GM23338 (cell line): ENCODE measurements at regions not wholly inside any gene's neighbourhood (a gene's known extent, or its start where the extent isn't known, plus 50 kb on each side); places are given as distances from the start of the nearest gene placed in this dataset.

Experiments
- ATAC-seq: fragments of 200-7000 bp; cut with Tn5 transposase; 3 replicates; pipeline ENCODE4 v1.9.1; 2020
- DNase-seq: peaks from one replicate; pipeline ENCODE4 v3.0.0-alpha.2; 2015; ENCODE audit warnings: low spot score
- H2AFZ ChIP-seq: fragments of 200-600 bp; sonication (generic); 2 replicates; pipeline ENCODE4 v1.8.0; 2016; ENCODE audit warnings: antibody characterized with exemption, mild to moderate bottlenecking, moderate library complexity
- H3F3A ChIP-seq: fragments of 200-600 bp; sonication (generic); replicated peaks from 2 replicates; pipeline ENCODE4 v1.8.0; 2017; ENCODE audit warnings: antibody characterized with exemption, mixed run types, low read depth
- H3K27ac ChIP-seq: fragments of 200-600 bp; sonication (generic); 2 replicates; pipeline ENCODE4 v1.6.1; 2016; ENCODE audit warnings: low read depth
- H3K27me3 ChIP-seq: fragments of 200-600 bp; sonication (generic); 2 replicates; pipeline ENCODE4 v1.8.0; 2016; ENCODE audit warnings: mild to moderate bottlenecking, mixed run types, moderate library complexity; ENCODE audit not compliant: insufficient read depth
- H3K36me3 ChIP-seq: fragments of 200-600 bp; sonication (generic); 2 replicates; pipeline ENCODE4 v1.8.0; 2016; ENCODE audit warnings: mild to moderate bottlenecking; ENCODE audit not compliant: insufficient read depth
- H3K4me1 ChIP-seq: fragments of 200-600 bp; sonication (generic); 2 replicates; pipeline ENCODE4 v1.8.0; 2016; ENCODE audit warnings: mild to moderate bottlenecking, moderate library complexity; ENCODE audit not compliant: insufficient read depth
- H3K4me2 ChIP-seq: fragments of 200-600 bp; sonication (generic); 2 replicates; pipeline ENCODE4 v1.7.1; 2017; ENCODE audit warnings: mixed run types
- H3K4me3 ChIP-seq: fragments of 200-600 bp; sonication (generic); 2 replicates; pipeline ENCODE4 v1.6.1; 2016; ENCODE audit warnings: mixed run types
- H3K79me2 ChIP-seq: fragments of 200-600 bp; sonication (generic); replicated peaks from 2 replicates; pipeline ENCODE4 v1.8.0; 2017; ENCODE audit warnings: mild to moderate bottlenecking; ENCODE audit not compliant: insufficient read depth
- H3K9me2 ChIP-seq: fragments of 200-600 bp; sonication (generic); 2 replicates; pipeline ENCODE4 v1.8.0; 2017; ENCODE audit not compliant: insufficient read depth
- H4K20me1 ChIP-seq: fragments of 200-600 bp; sonication (generic); replicated peaks from 2 replicates; pipeline ENCODE4 v1.8.0; 2017; ENCODE audit warnings: mild to moderate bottlenecking; ENCODE audit not compliant: insufficient read depth
- H3K27ac Mint-ChIP-seq: 2 replicates; pipeline ENCODE4 v1.8.0; 2020; ENCODE audit warnings: inconsistent platforms, mild to moderate bottlenecking, moderate library complexity, mixed read lengths
- H3K27me3 Mint-ChIP-seq: 3 replicates; pipeline ENCODE4 v1.8.0; 2022; ENCODE audit warnings: low read depth, mild to moderate bottlenecking, moderate library complexity, mixed read lengths, inconsistent platforms; ENCODE audit not compliant: insufficient read depth, poor library complexity
- H3K36me3 Mint-ChIP-seq: 3 replicates; pipeline ENCODE4 v1.8.0; 2021; ENCODE audit warnings: low read depth, mild to moderate bottlenecking, inconsistent platforms, moderate library complexity, mixed read lengths
- H3K4me1 Mint-ChIP-seq: 3 replicates; pipeline ENCODE4 v1.8.0; 2020; ENCODE audit warnings: mild to moderate bottlenecking, inconsistent platforms, mixed read lengths
- H3K4me3 Mint-ChIP-seq: 3 replicates; pipeline ENCODE4 v1.8.0; 2021; ENCODE audit warnings: moderate library complexity, mild to moderate bottlenecking, inconsistent platforms, mixed read lengths
- H3K9me3 Mint-ChIP-seq: 3 replicates; pipeline ENCODE4 v1.8.0; 2020; ENCODE audit warnings: moderate library complexity, mild to moderate bottlenecking, inconsistent platforms, mixed read lengths
- CTCF ChIP-seq, 2 experiments: fragments of 200-600 bp in 1 of 2; sonication (generic) in 1 of 2; conservative IDR thresholded peaks; 2 replicates each; pipeline versions ENCODE4 v1.5.1 to v1.6.1; 2016 to 2017; ENCODE audit warnings: antibody characterized with exemption in 2 of 2, low read depth in 2 of 2, mild to moderate bottlenecking in 2 of 2, moderate library complexity in 1 of 2
- EZH2phosphoT487 ChIP-seq: fragments of 200-600 bp; sonication (generic); IDR thresholded peaks from one replicate; pipeline ENCODE4 v1.8.1; 2018; ENCODE audit warnings: antibody characterized with exemption; ENCODE audit not compliant: unreplicated experiment
- JUNB ChIP-seq: IDR thresholded peaks from one replicate; pipeline ENCODE4 v1.6.1; 2016; ENCODE audit warnings: antibody characterized with exemption; ENCODE audit not compliant: unreplicated experiment
- POLR2AphosphoS5 ChIP-seq: IDR thresholded peaks from 2 replicates; pipeline ENCODE4 v1.6.1; 2016; ENCODE audit warnings: antibody characterized with exemption, low read depth
- REST ChIP-seq: IDR thresholded peaks from one replicate; pipeline ENCODE4 v1.6.1; 2018; ENCODE audit warnings: antibody characterized with exemption; ENCODE audit not compliant: unreplicated experiment
- ZNF331 ChIP-seq: fragments of 250-450 bp; sonication (Bioruptor Pico); IDR thresholded peaks from 2 replicates; pipeline ENCODE4 v1.5.0; 2020; ENCODE audit warnings: low read depth, mild to moderate bottlenecking, moderate library complexity
- TF ChIP-seq, protein P1 (sequence below): IDR thresholded peaks from 2 replicates; pipeline ENCODE4 v1.6.1; 2016; ENCODE audit warnings: antibody characterized with exemption

- H2AFZ ChIP-seq = no peak overlapping the region
- no peaks in the 10 kb centered on the region for H3K27me3 ChIP-seq
- no peak overlapping the region for H3K4me2 ChIP-seq
- no peaks in the 10 kb centered on the region for H3K4me1 ChIP-seq
- H3K9me3 Mint-ChIP-seq = no peaks in the 10 kb centered on the region; the same call in 1 of the 3 replicates
- no peak overlapping the region for H3K4me3 ChIP-seq
- H3F3A ChIP-seq = no peaks in the 10 kb centered on the region
- H3K27ac Mint-ChIP-seq = no peak overlapping the region
- H3K4me3 Mint-ChIP-seq = no peak overlapping the region
- TF ChIP-seq JUNB = no peak
- TF ChIP-seq REST = no peak
- H3K9me2 ChIP-seq = 0 out of 2 replicates have a peak, but pooled peaks cover 9% of the 10 kb centered on the region
- peaks cover 4% of the 10 kb centered on the region; the same call in 2 of the 3 replicates for H3K36me3 Mint-ChIP-seq
- no peaks in the 10 kb centered on the region for H4K20me1 ChIP-seq
- no peaks in the 10 kb centered on the region for H3K36me3 ChIP-seq
- no peak for DNase-seq
- H3K4me1 Mint-ChIP-seq = no peaks in the 10 kb centered on the region
- peaks cover 3% of the 10 kb centered on the region for H3K27me3 Mint-ChIP-seq
- H3K27ac ChIP-seq = no peak overlapping the region
- no peaks in the 10 kb centered on the region for H3K79me2 ChIP-seq
- ATAC-seq = no peak
These were observed 203.8 kb upstream of the PIK3R1 start for GRCh38 chr5:68011801-68012200.

- Histone ChIP-seq H3K27ac (no peak overlapping the region), H3K4me2 (no peak overlapping the region), H4K20me1 (no peaks in the 10 kb centered on the region), H2AFZ (no peak overlapping the region), H3K4me1 (no peaks in the 10 kb centered on the region), H3K27me3 (no peaks in the 10 kb centered on the region), H3K4me3 (no peak overlapping the region), H3K79me2 (no peaks in the 10 kb centered on the region), H3K36me3 (no peaks in the 10 kb centered on the region), H3F3A (no peaks in the 10 kb centered on the region), H3K9me2 (0 out of 2 replicates have a peak, but pooled peaks cover 9% of the 10 kb centered on the region)
- Mint-ChIP-seq H3K4me3 (no peak overlapping the region), H3K27me3 (peaks cover 3% of the 10 kb centered on the region), H3K36me3 (peaks cover 4% of the 10 kb centered on the region; the same call in 2 of the 3 replicates), H3K4me1 (no peaks in the 10 kb centered on the region), H3K27ac (no peak overlapping the region), H3K9me3 (no peaks in the 10 kb centered on the region; the same call in 1 of the 3 replicates)
- ATAC-seq (no peak), DNase-seq (no peak)
- TF ChIP-seq JUNB (no peak), POLR2AphosphoS5 (no peak), EZH2phosphoT487 (no peak), CTCF (conservative IDR thresholded peaks at IDR 0.05; ENCODE audit: low read depth in 2 of 2) (no peak), ZNF331 (no peak)
- TF ChIP-seq, protein P1, sequence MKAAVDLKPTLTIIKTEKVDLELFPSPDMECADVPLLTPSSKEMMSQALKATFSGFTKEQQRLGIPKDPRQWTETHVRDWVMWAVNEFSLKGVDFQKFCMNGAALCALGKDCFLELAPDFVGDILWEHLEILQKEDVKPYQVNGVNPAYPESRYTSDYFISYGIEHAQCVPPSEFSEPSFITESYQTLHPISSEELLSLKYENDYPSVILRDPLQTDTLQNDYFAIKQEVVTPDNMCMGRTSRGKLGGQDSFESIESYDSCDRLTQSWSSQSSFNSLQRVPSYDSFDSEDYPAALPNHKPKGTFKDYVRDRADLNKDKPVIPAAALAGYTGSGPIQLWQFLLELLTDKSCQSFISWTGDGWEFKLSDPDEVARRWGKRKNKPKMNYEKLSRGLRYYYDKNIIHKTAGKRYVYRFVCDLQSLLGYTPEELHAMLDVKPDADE = no peak
These were observed 204.2 kb upstream of the PIK3R1 start for GRCh38 chr5:68011259-68011760.
